Ishikawa (cell line): ENCODE measurements at regions not wholly inside any gene's neighbourhood (a gene's known extent, or its start where the extent isn't known, plus 50 kb on each side); places are given as distances from the start of the nearest gene placed in this dataset.

Experiments used
- CEBPB ChIP-seq: IDR thresholded peaks from 2 replicates; pipeline ENCODE4 v1.6.1; 2012
- EP300 ChIP-seq: IDR thresholded peaks from 2 replicates; pipeline ENCODE4 v1.6.1; 2012; ENCODE audit warnings: borderline replicate concordance
- NFIC ChIP-seq: IDR thresholded peaks from 2 replicates; pipeline ENCODE4 v1.6.1; 2012
- RAD21 ChIP-seq: IDR thresholded peaks from 2 replicates; pipeline ENCODE4 v1.6.1; 2012; ENCODE audit warnings: low read depth
- TAF1 ChIP-seq: IDR thresholded peaks from 2 replicates; pipeline ENCODE4 v1.6.1; 2012; ENCODE audit warnings: low read depth, mild to moderate bottlenecking
- TF ChIP-seq, protein P1 (sequence below): IDR thresholded peaks from 2 replicates; pipeline ENCODE4 v1.6.1; 2012
- TF ChIP-seq, protein P2 (sequence below): IDR thresholded peaks from 2 replicates; pipeline ENCODE4 v1.6.1; 2012; ENCODE audit warnings: low read depth, mild to moderate bottlenecking

DNA sequence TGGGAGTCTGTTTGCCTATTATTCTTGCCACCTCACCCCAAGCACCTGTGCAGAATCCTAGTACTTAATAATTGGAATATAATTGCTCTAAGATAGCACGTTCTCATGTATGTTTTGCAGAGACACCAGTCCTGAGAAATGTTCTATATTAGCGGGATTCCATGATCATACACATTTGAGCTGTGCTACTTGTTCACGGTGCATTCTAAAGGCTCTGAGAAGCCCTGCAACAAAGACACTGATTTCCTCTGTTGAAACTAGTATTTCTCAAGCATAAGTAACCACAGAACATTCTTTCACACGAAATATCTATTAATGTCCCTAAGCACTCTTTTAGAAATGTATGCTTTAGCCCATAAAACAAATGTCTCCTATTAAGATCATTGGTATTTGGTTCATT, 109.4 kb downstream of the BARHL2 start:
- no peak for TF ChIP-seq RAD21
- TF ChIP-seq CEBPB: no peak
- TF ChIP-seq EP300: no peak
- no peak for TF ChIP-seq TAF1
- TF ChIP-seq NFIC: no peak
- TF ChIP-seq, protein P1, sequence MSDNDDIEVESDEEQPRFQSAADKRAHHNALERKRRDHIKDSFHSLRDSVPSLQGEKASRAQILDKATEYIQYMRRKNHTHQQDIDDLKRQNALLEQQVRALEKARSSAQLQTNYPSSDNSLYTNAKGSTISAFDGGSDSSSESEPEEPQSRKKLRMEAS: no peak
- TF ChIP-seq, protein P2, sequence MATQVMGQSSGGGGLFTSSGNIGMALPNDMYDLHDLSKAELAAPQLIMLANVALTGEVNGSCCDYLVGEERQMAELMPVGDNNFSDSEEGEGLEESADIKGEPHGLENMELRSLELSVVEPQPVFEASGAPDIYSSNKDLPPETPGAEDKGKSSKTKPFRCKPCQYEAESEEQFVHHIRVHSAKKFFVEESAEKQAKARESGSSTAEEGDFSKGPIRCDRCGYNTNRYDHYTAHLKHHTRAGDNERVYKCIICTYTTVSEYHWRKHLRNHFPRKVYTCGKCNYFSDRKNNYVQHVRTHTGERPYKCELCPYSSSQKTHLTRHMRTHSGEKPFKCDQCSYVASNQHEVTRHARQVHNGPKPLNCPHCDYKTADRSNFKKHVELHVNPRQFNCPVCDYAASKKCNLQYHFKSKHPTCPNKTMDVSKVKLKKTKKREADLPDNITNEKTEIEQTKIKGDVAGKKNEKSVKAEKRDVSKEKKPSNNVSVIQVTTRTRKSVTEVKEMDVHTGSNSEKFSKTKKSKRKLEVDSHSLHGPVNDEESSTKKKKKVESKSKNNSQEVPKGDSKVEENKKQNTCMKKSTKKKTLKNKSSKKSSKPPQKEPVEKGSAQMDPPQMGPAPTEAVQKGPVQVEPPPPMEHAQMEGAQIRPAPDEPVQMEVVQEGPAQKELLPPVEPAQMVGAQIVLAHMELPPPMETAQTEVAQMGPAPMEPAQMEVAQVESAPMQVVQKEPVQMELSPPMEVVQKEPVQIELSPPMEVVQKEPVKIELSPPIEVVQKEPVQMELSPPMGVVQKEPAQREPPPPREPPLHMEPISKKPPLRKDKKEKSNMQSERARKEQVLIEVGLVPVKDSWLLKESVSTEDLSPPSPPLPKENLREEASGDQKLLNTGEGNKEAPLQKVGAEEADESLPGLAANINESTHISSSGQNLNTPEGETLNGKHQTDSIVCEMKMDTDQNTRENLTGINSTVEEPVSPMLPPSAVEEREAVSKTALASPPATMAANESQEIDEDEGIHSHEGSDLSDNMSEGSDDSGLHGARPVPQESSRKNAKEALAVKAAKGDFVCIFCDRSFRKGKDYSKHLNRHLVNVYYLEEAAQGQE: no peak
